Esophagus muscularis mucosa (tissue), 4 donors: ENCODE measurements at regions not wholly inside any gene's neighbourhood (a gene's known extent, or its start where the extent isn't known, plus 50 kb on each side); places are given as distances from the start of the nearest gene placed in this dataset.

Source experiments
- DNase-seq: peaks from one replicate; pipeline ENCODE4 v3.0.0-alpha.2; 2017; ENCODE audit errors: extremely low spot score
- H3K27ac ChIP-seq, 4 donors: fragments of 200-600 bp; sonication (generic); replicated peaks in 1 of 4; 1 replicate in 3 of 4; 2 replicates in 1 of 4; pipeline ENCODE4 v1.5.1; 2016 to 2019; ENCODE audit warnings: mild to moderate bottlenecking in 1 of 4
- H3K27me3 ChIP-seq, 4 donors: fragments of 200-600 bp; sonication (generic); one replicate each; pipeline versions ENCODE4 v1.5.1 to v1.6.0; 2016 to 2019
- H3K36me3 ChIP-seq, 4 donors: fragments of 200-600 bp; sonication (generic); one replicate each; pipeline ENCODE4 v1.5.1; 2016 to 2019
- H3K4me1 ChIP-seq, 4 donors: fragments of 200-600 bp; sonication (generic); one replicate each; pipeline ENCODE4 v1.5.1; 2016 to 2019
- H3K4me3 ChIP-seq, 4 donors: fragments of 200-600 bp; sonication (generic); 1 replicate in 2 of 4; 2 replicates in 2 of 4; pipeline ENCODE4 v1.5.1; 2016 to 2019; ENCODE audit warnings: mild to moderate bottlenecking in 4 of 4, moderate library complexity in 1 of 4
- H3K9me3 ChIP-seq, 4 donors: fragments of 200-600 bp; sonication (generic); 1 replicate in 3 of 4; 2 replicates in 1 of 4; pipeline ENCODE4 v1.5.1; 2016 to 2019
- EP300 ChIP-seq: sonication (generic); formaldehyde crosslinking; IDR thresholded peaks from one replicate; pipeline ENCODE4 v1.6.1; 2017; ENCODE audit warnings: antibody characterized with exemption
- POLR2A ChIP-seq: fragments of 450-650 bp; IDR thresholded peaks from one replicate; pipeline ENCODE4 v1.6.1; 2017; ENCODE audit warnings: antibody characterized with exemption, moderate library complexity, mild to moderate bottlenecking, low read depth
- POLR2AphosphoS5 ChIP-seq, 2 donors: sonication (generic); formaldehyde crosslinking; IDR thresholded peaks; one replicate each; pipeline ENCODE4 v1.6.1; 2017; ENCODE audit warnings: antibody characterized with exemption in 2 of 2
- WGBS: methylation state at CpG from one replicate; pipeline ENCODE4 v1.1.5; 2018; 5-methylcytosine and 5-hydroxymethylcytosine counted together
- intact Hi-C: fragments of 100-400 bp; cut with DNase I; formaldehyde crosslinking; loops from one replicate; pipeline ENCODE4 v1.15.1; 2023
- TF ChIP-seq, protein P1 (sequence below), 3 experiments: fragments of 200-600 bp in 2 of 3; fragments of 450-650 bp in 1 of 3; sonication (generic) in 2 of 3; IDR thresholded peaks; one replicate each; pipeline ENCODE4 v1.5.1; 2017 to 2019; ENCODE audit warnings: antibody characterized with exemption in 3 of 3, mild to moderate bottlenecking in 2 of 3, moderate library complexity in 1 of 3

DNA sequence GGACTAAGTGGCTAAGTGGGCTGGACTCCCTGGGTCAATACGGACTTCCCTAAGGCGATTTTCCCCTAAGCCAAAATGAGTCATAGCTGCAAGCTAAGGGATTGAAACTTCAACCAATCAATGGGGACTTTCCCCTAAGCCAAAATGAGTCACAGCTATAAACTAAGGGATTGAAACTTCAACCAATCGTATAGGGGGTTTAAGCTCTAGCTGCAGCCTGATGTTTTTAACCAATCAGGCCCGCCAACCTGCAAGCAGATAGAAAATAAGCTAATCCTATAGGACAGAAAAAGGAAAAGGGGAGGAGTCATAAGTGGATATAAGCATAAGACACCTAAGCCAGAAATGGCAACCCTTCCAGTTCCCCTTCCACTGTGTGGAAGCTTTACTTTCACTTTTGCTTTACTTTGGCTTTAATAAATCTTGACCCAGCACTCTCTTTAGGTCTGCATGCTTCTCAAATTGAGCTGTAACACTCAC lies 655.0 kb upstream of the HS3ST5 start:
- no peak overlapping the region for H3K27ac ChIP-seq
- intact Hi-C loops, result no loop called here
- H3K36me3 ChIP-seq, result no peaks in the 10 kb centered on the region
- no peaks in the 10 kb centered on the region for H3K27me3 ChIP-seq
- no peak for DNase-seq
- H3K4me3 ChIP-seq, result no peak overlapping the region
- 93% methylated on average over 4 of the region's 4 CpGs for WGBS
- TF ChIP-seq POLR2A (no peak), EP300 (no peak), POLR2AphosphoS5 (IDR thresholded peaks at IDR 0.05) (no peak)
- TF ChIP-seq, protein P1, sequence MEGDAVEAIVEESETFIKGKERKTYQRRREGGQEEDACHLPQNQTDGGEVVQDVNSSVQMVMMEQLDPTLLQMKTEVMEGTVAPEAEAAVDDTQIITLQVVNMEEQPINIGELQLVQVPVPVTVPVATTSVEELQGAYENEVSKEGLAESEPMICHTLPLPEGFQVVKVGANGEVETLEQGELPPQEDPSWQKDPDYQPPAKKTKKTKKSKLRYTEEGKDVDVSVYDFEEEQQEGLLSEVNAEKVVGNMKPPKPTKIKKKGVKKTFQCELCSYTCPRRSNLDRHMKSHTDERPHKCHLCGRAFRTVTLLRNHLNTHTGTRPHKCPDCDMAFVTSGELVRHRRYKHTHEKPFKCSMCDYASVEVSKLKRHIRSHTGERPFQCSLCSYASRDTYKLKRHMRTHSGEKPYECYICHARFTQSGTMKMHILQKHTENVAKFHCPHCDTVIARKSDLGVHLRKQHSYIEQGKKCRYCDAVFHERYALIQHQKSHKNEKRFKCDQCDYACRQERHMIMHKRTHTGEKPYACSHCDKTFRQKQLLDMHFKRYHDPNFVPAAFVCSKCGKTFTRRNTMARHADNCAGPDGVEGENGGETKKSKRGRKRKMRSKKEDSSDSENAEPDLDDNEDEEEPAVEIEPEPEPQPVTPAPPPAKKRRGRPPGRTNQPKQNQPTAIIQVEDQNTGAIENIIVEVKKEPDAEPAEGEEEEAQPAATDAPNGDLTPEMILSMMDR (IDR thresholded peaks at IDR 0.05), result no peak
- H3K9me3 ChIP-seq, result no peaks in the 10 kb centered on the region
- H3K4me1 ChIP-seq, result no peaks in the 10 kb centered on the region

DNA sequence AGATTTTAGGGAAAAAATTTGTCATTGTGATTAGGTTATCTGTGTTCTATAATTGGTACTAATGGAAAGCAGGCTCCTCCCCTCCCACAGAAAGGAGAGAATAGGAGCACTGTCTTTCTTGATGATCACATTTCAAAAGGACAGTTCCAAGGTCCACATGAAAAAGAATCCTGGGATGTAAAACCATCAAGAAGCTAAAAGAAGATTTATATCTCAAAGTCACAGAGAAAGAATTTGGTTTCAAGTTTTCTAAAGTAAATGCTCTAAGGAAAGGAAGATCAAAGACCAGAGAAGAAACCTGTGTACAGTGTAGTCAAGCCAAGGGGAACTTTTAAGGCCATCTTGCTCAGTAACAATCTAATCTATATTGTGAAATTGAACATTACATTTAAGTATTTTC lies 652.7 kb upstream of the HS3ST5 start:
- intact Hi-C loops, result no loop called here
- DNase-seq, result no peak
- Histone ChIP-seq H3K4me3 (no peak overlapping the region), H3K27ac (no peak overlapping the region), H3K36me3 (no peaks in the 10 kb centered on the region), H3K4me1 (no peaks in the 10 kb centered on the region), H3K27me3 (no peaks in the 10 kb centered on the region), H3K9me3 (no peaks in the 10 kb centered on the region)
- no peak for TF ChIP-seq EP300
- no peak for TF ChIP-seq POLR2A
- TF ChIP-seq, protein P1 (IDR thresholded peaks at IDR 0.05), result no peak
- no peak for TF ChIP-seq POLR2AphosphoS5 (IDR thresholded peaks at IDR 0.05)

DNA sequence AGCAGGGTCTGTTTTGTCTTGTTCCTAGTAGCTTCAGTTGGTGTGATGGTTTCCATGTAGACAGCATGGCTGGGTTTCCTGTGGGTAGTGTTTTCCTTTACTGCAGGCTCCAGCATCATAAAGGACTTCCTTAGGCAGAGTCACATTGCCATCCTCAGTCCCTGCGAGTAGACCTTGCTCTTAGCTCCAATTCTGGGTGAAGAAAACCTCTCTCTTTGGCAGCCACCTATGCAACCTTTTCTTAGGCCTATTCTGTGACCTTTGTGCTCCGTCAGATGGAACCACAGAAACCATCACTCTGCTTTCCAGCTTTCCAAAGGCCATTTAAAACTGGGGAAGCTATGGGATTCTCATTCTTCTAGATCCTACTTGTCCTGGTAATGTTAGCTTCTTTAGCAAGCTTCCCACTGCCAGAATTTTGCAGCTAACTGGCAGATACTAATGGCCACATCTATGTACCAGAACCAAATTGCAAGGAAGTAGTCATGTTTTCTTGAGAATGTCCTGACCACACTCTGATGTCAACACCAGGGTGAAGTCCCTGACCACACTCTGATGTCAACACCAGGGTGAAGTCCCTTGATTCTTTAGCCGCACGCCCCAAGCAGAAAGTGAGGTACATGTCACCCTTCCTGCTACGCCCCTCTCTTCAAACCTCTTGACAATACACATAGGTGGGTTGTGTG lies 646.6 kb upstream of the HS3ST5 start:
- Histone ChIP-seq H3K36me3 (no peaks in the 10 kb centered on the region), H3K4me3 (no peak overlapping the region), H3K4me1 (no peaks in the 10 kb centered on the region), H3K27ac (no peak overlapping the region), H3K27me3 (no peaks in the 10 kb centered on the region), H3K9me3 (no peaks in the 10 kb centered on the region)
- DNase-seq, result no peak
- intact Hi-C loops, result no loop called here
- 94% methylated on average over 5 of the region's 5 CpGs for WGBS
- TF ChIP-seq POLR2A (no peak), EP300 (no peak), POLR2AphosphoS5 (IDR thresholded peaks at IDR 0.05) (no peak)
- TF ChIP-seq, protein P1 (IDR thresholded peaks at IDR 0.05), result no peak

DNA sequence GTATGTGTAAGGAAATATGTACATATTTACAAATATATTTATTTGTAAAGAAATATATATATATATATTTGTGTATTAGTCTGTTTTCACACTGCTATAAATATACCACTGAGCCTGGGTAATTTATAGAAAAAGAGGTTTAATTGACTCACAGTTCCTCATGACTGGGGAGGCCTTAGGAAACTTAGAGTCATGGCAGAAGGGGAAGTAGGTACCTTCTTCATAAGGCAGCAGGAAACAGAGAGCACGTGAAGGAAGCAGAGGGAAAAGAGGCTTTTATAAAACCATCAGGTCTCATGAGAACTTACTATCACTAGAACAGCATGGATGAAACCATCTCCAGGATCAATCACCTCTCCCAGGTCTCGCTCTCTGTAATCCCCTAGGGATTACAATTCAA lies 644.5 kb upstream of the HS3ST5 start:
- intact Hi-C loops, result no loop called here
- H3K9me3 ChIP-seq, result no peaks in the 10 kb centered on the region
- no peak overlapping the region for H3K4me3 ChIP-seq
- no peaks in the 10 kb centered on the region for H3K36me3 ChIP-seq
- no peak for DNase-seq
- H3K27ac ChIP-seq, result no peak overlapping the region
- H3K4me1 ChIP-seq, result no peaks in the 10 kb centered on the region
- TF ChIP-seq EP300 (no peak), POLR2AphosphoS5 (IDR thresholded peaks at IDR 0.05) (no peak), POLR2A (no peak)
- TF ChIP-seq, protein P1 (IDR thresholded peaks at IDR 0.05), result no peak
- H3K27me3 ChIP-seq, result no peaks in the 10 kb centered on the region
- 88% methylated on average over 2 of the region's 2 CpGs for WGBS

DNA sequence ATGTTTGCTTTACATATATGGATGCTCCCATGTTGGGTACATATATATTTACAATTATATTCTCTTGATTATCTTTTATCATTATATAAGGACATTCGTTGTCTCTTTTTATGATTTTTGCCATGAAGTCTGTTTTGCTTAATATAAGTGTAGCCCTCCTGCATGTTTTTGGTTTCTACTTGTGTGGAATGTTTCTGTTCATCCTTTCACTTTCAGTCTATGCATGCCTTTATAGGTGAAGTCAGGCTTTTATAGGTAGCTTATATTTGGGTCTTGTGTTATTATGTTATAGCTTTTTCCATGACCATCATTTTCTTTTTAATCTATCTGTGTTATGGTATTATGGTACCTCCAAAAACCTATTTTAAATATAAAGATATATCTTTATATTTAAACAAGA lies 612.5 kb upstream of the HS3ST5 start:
- Histone ChIP-seq H3K9me3 (no peaks in the 10 kb centered on the region), H3K36me3 (no peaks in the 10 kb centered on the region), H3K4me3 (no peak overlapping the region), H3K27ac (no peak overlapping the region), H3K27me3 (no peaks in the 10 kb centered on the region), H3K4me1 (no peaks in the 10 kb centered on the region)
- WGBS, result 91% methylated on average over 1 of the region's 1 CpG
- DNase-seq, result no peak
- intact Hi-C loops, result no loop called here
- TF ChIP-seq POLR2AphosphoS5 (IDR thresholded peaks at IDR 0.05), result no peak
- TF ChIP-seq, protein P1 (IDR thresholded peaks at IDR 0.05), result no peak
- no peak for TF ChIP-seq POLR2A
- TF ChIP-seq EP300, result no peak
